Stimulated activated CD8-positive, alpha-beta memory T cell treated with anti-CD3 and anti-CD28 coated beads, Interleukin-4, amount 100 ng/mL, for 48 hours (primary cell): ENCODE measurements at regions not wholly inside any gene's neighbourhood (a gene's known extent, or its start where the extent isn't known, plus 50 kb on each side); places are given as distances from the start of the nearest gene placed in this dataset.
"Not testable (repeated sequence)": the region's sequence is repeated elsewhere in the genome, so short reads cannot be mapped to it uniquely, and the experiment has no call there.

Experiments
- DNase-seq: peaks from one replicate; pipeline ENCODE4 v3.0.0-alpha.2; 2020

DNA sequence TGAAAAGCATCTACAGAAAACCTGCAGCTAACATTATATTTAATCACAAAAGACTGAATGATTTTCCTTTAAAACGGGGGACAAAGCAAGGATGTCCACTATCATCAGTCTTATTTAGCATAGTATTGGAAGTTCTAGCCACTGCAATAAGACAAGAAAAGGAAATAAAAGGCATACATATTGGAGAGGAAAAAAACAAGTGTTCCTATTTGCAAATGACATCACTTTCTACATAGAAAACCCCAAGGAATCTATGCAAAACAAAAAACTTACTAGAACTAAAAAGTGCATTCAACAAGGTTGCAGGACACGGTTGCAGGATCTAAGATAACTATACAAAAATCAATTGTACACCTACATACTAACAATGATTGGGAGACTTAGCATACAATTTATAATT is 101.6 kb upstream of the MEF2A start:
- DNase-seq, result no peak

DNA sequence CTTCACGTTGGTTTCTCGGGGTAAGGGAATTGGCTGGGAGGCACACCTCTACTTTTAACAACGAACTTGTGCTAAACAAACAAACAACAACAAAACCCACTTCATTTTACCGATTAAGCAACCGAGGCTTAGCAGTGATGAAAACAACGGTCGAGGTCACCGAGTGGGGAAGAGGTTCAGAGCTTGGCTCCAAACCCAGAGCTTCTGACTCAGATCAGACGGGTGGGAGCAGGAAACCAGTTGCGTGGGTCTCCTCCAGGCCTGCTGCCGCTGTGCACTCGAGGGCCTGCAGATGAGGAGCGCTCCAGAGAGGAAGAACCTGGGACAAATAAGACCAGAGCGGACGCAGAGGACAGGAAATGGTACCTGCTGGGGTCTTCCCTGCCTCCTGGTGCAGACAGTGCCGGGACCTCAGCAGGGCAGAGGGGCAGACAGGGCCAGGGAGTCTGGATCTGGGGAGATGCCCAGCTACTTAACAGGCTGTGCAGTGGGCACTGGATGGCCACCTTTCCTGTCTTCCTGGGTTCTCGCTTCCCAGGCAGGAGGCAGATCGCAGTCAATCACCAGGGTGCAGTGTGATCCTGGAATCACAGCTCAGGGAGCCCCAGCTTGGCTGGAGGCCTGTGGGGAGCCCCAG is 99.0 kb upstream of the MEF2A start:
- DNase-seq, result no peak

DNA sequence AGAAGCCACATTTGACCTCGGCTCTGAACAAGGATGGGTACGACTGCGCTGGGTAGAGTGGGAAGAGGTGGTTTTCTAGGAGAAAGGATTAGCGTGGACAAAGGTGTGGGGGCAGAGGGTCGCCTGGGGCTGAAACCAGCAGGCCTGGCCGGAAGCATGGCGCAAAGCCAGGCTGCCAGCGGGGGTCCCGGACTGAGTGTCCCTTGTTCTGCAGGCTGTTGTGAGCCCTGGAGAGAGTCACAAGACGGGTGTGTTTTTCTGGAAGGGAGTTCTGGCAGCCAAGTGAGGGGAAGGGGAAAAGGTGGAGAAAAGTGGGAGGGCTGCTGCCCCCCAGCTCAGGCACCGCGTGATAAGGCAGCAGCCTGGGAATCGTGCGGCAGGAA is 98.5 kb upstream of the MEF2A start:
- no peak for DNase-seq

DNA sequence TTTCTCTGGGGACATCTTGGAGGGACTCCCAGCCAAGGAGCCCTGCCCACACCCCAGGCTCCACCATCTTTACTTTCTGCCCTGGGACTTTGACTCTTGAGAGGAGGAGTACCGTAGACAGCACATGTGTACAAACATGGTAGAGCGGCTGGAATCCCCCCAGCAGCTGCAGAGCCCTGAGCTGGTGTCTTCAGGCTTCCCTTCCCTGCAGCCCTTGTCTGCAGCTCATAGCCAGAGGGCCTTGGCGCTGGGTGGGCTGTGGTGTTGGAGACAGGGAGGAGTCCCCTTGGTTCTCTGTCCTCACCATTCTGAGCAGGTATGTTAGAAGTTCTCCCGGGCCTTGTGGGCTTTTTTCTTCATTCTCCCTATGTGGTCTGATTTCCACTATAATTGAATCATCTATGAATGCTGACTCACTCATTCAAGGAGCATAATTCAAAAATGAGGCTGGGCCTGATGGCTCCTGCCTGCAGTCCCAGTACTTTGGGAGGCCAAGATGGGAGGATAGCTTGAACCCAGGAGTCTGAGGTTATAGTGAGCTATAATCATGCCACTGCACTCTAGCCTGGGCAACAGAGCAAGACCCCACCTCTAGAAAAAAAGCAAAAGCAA is 97.8 kb upstream of the MEF2A start:
- no peak for DNase-seq

DNA sequence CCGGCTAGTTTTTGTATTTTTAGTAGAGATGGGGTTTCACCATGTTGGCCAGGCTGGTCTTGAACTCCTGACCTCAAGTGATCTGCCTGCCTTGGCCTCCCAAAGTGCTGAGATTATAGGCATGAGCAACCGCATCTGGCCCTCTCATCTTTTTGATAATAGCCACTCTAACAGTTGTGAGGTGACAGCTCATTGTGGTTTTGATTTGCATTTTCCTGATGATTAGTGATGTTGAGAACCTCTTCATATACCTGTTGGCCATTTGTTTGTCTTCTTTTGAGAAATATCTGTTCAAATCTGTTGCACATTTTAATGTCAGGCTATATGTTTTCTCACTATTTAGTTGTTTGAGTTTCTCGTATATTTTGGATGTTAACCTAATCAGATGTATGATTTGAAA is 95.6 kb upstream of the MEF2A start:
- not testable (repeated sequence) for DNase-seq

DNA sequence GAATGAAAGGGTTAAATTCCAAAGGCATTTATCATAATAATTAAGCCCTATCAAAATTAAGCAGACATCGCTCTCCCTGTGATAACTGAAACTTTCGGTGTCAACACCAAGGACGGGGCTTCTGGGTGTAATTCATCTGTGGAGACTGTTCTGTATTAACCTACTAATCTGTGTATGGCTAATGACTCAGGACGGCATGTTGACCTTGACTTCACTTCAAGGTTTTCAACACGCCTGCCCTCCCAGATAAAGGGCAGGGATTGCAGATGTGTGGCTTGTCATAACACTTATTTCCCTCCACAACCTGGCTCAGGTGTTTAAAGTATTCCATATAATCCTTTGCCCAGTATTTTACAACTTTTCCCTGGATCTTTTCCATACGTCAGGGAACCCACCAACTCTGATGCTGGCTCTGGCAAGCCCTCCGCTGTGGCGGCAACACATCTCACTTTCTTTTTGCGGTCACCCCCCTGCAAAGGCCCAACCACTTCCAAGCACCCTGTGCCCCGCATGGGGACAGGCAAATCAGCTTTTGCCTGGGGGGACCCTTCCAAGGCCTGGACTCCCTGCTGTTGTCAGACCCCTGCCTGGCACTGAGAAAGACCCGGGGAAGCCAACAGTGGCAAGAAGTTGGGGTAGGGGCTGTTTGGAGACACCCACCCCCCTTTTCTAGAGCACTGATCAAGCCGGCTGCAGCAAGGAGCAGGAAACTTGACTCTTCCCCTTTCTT is 93.2 kb upstream of the MEF2A start:
- DNase-seq, result no peak

DNA sequence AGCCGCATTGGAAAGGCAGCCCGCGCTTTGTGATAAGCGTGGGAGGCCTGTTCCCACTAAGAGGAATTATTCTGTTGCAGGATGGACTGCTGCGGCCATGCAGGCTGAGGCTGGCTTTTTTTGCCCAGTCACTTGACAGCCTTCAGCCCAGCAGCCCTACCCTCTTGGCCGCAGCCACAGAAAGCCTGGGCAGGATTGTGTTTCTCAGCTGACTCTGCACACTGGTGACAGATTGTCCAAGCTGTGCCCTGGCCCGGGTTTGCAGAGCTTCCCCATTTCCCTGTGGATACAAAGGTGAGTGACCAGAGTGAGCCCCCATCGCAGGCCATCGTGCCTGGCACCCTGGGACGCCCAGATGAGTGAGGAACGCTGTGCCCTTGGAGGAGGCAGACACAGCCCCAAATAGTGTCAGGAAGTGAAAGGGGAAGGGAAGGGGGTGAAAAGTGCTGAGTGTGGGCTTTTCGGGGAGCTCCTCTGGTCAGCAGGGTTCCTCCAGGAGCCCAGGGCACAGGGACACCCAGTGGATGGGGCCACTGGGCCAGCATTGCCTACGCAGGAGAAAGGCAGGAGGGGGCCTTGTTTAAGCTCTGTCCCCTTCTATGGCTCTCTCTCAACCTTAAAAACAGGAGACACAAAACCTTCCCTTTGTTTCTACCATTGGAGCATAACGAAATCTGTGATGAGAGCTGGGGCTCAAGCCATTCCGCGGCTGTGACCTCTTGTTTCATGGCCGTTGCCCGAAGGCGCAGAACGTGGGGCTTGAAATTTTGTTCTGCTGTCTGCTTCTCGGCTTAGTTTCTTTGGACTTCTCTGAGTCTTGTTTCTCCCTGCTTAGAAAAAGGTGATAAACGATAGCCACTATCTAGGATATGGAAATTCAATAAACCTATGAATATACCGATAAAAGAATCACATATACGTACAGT is 91.5 kb upstream of the MEF2A start:
- DNase-seq, result no peak

DNA sequence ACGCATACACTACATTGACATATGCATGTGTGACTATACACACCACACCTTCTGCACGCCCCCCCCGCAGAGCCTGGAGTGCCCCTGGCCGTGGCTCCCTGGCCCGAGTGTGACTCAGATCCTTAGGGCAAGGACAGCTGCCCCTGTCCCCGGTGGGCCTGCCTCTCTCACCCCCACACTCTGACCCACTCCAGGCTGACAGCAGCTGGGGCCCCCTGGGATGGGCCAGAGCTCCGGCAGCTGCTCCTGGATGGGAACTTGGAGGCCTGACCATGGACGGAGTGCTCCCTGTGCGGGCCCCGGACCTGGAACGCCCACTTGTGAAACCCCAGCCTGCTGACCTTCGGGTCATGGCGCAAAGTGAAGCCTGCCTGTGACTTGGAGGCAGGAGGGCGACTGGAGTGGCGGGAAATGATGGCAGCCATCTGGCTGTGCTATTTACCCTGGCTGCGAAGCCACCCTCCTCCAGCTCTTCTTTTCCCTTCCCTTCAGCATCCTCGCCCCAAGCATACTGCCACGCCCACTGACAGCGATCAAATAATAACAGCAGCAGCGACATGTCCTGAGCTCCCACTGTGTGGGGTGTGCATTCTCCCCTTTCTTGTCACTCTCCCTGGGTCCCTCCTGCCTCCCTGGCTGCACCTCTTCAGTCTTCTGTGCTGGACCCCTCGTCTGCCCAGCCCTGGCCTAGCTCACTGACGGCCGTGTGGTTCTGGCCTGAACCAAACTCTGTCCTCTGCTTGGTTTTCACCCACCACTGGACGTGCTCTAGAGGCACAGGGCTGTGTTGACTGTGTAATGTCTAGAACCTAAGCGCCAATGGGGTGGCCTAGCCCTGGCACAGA is 90.7 kb upstream of the MEF2A start:
- no peak for DNase-seq

DNA sequence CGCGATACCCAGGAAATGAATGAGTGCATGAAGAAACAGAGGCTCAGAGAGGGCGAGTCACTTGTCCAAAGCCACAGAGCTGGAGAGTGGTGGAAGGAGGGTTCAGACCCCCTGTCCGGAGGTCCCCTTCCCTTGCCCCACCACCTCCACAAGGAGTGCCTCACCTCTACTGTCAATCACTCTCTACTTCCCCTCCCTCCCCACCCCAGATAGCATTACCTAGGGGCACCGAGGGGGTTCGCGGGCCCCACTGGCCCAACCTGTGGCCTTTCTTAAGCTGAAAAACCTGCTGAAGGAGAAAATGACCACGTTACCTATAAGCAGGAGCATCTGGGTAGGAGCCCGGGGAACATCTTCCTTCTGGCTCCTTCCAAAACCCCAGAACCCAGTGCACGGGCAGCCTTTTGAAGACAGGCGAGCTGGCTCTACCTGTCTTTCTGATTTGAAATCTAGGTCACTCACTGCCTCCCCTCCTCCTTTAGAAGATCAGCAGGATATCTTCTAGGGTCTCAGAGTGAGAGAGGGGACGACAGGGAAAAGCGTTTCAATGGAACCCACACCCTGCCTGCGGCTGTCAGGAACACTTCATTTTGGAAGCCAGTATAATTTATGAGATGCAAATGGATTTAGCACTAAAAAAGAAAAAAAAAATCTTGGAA is 89.9 kb upstream of the MEF2A start:
- no peak for DNase-seq

DNA sequence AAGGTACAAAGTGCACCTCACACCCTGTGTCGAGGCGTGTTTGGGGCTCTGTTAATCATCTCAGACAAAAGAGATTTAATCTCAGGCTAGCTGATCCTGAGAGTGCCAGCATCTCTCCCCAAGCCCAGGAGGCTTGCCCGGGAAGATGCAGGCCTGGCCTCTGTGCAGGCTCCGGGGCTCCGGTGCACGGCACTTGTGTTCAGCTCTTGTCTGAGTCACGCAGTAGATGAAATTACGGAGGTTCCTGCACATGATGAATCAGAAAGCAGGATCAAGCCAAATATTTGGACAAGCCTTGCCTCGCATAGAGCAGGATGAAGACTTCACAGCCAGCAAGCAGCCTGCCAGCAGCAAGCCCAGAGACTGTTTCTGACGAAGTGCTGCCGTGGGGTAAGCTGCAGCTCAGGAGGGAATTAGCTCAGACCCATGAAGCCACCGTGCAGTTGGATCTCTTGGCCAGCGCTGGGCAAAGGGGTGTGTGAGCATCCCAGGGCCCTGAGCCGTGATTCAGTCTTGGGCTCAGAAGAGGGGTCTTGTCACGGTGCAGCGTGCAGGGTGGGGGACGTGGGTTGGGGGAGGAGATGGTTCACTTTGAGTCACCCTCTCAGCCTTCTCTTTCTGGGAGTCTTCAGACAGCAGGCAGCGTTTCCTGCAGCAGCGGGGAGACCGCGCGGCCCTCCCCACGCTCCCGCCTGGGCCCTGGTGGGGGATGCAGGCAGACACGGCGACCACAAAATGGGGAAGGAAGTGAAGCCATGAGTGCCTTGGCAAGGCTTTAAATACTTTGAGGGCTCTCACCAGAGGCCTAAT is 89.2 kb upstream of the MEF2A start:
- DNase-seq, result no peak

DNA sequence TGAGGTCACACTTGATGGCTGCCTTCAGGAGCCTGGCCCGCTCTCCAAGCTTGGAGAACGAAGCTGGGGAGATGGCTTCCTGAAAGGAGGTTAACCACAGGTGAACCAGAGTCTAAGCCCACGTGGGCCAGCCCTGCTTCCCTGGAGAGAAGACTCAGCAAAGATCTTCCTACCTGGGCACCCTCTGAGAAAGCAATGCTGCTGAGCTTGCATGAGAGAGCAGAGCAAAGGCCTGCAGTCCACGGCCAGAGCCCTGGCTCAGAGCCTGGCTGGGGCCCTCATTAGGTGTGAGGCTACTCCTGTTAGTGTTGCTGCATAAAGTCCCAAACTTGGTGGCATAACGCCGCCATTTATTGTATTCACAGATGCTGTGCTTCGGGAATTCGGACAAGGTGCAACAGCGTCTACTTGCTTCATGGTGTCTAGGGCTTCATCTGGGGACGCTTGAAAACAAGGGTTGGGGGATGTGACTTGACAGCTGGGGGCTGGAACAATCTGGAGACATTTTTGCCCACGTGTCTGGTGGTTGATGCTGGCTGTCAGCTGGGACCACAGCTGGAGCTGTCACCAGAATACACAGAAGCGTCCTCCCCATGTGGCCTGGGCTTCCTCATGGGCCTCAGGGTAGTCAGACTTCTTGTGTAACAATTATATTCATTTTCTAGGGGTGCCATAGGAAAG is 87.9 kb upstream of the MEF2A start:
- DNase-seq, result no peak

DNA sequence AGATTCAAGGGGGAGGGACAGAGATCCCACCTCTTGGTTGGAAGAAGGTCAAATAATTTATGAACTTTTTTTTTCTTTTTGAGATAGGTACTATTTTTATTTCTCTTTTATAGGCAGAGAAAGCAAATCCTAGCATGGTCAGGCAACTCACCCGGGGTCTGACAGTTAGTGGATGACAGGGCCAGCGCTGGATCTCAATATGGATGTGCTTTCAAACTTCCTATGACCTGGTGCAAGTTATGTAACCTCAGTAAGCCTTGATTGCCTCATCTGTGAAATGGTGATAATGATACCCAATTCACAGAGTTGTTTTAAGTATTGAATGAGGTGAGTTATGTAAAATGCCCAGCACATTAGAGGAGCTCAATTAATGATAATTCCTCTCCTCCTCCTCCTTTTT is 86.8 kb upstream of the MEF2A start:
- no peak for DNase-seq

DNA sequence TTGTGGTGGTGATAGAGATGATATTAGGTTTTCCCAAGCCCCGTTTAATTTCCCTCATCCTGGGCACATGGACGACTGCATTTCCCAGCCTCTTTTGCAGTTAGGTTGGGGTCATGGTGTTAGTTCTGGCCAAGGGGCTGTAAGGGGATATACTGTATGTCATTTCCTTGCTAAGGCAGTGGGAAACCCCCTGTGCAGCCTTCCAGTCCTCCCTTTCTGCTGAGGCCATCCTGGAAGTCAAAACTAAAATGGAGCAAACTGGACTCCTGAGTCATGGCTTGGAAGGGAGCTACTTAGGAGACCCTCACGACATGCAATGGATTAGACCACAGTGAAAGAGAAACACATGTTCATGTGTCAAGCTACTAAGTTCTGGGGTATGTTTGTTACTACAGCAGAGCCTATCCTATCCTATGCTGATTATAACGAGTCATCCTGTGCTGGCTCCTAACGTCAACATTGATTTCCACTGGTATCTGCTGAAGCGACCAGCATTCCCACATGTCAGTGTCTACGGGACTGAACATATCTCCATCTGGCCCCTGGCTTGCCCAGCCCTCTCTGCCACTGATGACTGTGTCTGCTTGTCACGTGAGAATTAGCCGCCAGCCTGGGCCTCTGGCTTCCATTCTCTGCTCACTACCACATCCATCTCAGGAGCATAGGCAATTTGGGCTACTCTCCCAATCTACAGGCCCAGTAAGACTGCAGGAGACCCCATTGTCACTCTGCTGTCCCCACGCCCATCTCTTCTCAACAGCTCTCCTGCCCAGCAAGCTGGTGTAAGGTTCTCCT is 85.6 kb upstream of the MEF2A start:
- no peak for DNase-seq

DNA sequence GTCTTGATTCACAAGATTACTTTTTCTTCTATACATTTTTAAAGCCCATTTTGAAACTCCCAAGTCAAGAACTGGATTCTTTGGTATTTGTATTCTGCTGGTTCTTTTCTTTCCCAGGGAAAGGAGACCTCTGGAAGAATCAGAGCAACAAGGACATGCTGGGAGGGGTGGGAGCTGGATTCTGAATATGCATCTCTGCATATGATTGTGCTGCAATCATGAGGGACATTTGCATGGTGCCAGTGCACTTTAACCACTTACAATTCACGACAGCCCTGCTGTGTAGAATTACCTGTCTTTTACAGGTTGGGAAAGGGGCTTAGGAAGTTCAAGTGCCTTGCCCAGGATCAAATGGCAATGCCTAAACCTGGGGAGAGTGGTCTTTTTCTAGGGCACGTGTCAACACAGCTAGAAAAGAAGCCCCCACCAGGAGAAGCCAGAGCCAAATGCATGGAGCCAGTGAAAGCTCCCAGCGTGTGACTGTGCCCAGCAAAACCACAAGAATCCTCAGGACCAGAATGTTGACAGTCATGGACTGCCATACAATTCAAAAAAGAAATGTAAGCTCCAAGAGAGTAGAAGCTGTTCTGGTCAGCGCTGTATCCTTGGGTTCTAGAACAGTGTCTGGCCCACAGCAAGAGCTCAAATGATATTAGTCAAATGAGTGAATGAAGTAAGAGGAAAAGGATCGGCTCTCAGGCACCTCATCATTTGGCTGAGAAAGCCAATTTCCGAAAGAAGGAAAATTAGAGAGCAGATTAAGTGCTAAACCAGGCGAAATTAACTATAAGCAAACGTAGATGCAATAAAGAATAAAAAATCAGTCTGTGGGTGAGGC is 84.5 kb upstream of the MEF2A start:
- DNase-seq, result no peak

DNA sequence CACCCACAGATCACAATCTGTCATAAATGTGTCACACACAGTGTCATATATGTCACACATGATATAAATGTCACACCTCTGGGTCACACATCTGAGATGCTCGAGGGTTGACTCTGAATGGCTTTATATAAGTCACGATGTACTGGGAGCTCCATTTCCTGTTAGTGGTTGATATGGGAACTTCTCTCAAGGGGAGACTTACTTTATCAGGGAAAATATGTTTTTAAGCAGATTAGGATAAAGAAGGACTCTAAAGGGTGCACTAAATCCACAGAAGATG is 83.9 kb upstream of the MEF2A start:
- DNase-seq, result no peak

DNA sequence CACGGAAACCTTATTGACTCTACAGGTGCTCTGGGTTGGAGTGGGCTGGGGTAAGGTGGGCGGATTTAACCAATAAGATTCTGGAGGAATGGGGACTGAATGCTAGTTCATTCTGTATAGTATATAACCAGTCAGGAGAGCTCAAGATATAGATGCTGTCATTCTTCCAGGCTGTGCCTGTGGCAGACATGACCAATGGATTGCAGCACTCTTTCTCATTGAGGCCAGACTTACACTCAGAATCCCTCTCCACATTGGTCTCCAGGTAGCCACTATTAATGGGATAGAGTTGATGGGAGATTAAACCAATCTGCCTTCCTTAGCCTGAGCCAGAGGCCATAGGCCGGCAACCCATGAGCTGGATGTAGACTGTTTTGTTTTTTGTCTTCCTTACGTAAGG is 82.8 kb upstream of the MEF2A start:
- no peak for DNase-seq

DNA sequence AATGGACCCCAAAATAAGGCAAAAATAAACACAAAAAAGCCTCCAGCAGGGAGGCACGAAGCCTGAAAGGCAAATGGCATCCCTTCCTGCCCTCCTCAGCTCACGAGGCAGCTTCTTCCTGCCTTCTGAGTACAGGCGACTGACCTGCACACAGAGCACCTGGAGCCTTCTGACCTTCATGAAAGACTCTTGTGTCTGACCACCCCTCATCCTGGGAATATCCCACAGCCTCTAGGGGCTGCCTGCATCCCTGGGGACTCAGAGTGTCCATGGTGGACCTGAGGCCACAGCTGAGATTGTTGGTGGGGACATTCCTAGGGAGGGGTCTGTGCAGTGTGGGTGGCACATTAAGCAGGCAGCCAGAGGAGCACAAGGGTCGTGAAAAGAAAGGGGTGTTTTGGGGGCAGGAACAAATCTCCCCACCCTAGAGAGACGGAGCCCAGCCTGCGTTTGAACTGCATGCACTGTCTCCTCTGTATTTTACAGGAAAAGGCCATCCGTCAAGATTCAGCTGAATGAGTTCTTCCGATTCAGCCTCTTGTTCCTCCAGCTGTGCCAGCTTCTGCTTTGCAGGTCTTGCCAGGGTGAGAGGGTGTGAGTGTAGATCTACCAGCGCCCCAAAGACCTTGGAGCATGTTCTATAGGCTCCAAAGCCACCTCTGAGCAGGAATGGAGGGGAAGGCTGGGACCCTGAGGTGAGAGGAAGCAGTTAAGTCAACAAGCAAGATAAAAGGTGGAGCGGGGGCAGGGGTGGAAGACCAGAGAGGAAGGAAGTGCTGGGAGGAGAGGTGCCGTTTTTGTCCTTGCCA is 80.4 kb upstream of the MEF2A start:
- no peak for DNase-seq

DNA sequence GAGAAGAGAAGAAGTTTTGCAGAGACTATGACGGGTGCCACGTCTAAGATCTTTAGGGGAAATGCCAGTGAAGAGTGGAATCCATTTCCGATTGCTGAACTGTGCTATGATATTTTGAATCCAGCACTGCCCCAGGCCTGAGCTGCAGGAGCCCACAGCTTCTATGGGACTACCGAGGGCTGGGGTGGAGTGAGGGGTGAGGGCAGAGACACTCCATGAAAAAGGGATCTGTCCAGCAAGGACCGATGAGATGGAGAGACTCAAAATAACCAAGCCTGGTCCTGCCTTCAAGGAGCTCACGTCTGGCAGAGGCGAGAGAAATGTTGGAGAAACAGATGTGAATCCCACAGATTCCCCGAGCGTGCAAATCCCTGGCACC is 79.8 kb upstream of the MEF2A start:
- no peak for DNase-seq
